ENCODE measurements at regions not wholly inside any gene's neighbourhood (a gene's known extent, or its start where the extent isn't known, plus 50 kb on each side); places are given as distances from the start of the nearest gene placed in this dataset.
A peak's percentile ranks its signal among the peaks of the same experiment; 100 is the strongest.
"Not testable (repeated sequence)": the region's sequence is repeated elsewhere in the genome, so short reads cannot be mapped to it uniquely, and the experiment has no call there.

DNA sequence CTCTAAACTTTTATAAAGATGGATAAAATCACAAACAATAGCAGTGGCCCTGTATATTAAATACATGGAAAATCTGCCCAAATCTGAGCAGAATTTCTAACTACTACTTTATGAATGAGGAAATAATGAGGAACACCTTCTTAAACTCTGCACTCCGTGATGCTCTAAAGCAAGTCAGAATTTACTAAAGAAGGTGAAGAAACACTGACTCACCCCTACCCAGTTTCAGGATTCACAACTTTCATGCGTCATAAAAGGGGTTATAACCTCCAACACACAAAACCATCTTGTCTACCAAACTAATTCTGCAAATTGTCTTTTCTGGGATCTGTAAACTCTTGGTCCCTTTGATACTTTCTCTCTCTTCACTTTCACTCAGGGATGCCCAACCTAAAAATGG is 561.1 kb upstream of the ACO1 start:
- DNase-seq (ENCODE audit: low read depth in 2 of 2), result no peak

DNA sequence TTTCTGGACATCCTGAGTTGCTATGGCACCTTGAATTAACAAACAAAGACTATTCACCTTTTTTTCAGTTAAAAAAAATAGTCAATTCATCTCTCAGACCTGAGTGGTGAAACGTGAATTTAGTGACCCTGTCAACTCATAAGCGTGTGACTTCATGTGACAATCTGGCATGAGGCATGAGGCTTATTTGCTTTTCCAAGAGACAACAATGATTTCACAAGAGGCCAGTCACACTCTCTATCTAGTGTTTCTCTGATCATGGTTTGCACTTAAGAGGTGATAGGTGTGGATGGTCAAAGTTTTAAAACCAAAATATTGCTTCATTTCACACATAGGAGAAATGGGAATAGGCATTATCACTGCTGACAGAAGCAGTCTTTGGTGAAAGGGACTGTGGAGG is 559.6 kb upstream of the ACO1 start:
- DNase-seq (ENCODE audit: low read depth in 2 of 2), result no peak

DNA sequence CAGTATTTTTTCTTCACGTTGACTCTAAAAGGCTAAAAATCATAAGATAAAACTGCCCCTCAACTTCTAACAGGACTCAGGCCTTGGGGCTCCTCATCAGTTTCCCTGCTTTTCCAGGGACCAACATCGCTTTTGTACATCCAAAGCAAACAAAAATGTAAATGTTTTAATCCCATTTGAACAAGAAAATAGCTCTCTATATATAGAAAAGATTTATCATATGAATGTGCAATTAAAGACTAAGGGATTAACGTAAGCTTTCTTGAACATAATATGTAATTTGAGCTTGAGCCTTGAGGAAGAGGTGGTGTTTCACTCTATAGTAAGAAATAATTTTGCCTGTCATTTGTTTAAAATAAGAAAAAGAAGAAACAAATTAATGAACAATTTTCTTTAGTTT is 547.2 kb upstream of the ACO1 start:
- DNase-seq (ENCODE audit: low read depth in 2 of 2), result no peak

DNA sequence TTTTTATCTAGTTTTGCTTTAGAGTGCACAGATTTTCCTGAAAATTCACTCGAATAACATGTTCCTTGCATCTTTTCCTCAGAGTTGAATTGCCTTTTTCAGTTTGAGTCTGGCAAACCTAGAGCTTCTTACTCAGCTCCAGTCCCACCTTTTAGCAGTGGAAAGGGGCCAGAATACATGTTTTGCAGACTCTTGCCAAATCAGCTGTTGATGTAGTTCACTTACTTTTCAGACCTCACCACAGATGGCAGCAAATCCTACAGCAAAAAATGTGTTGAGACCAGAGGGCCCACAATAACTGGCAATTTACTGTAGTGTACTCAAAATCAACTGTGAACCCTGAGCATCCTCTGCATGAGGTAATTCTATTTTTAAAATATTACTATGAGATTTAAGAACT is 545.2 kb upstream of the ACO1 start:
- no peak for DNase-seq (ENCODE audit: low read depth in 2 of 2)

DNA sequence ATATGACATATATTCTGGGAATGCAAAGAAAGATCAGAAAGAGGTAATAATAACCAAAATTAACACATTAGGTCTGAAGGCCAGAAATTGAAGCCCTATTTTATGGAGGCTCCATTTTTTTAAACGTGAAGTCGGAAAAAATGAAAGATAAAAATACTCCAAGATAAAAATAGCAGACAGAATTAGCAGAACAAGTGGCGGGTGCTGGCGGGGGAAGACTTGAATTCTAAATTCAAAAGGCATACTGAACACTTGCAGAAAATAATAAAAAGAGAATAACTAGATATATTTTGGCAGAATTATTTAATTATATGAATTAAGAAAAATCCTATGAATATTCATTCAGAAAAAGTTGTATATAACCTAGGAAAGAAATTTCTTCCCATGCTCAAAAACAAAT is 543.7 kb upstream of the ACO1 start:
- DNase-seq (ENCODE audit: low read depth in 2 of 2), result no peak

DNA sequence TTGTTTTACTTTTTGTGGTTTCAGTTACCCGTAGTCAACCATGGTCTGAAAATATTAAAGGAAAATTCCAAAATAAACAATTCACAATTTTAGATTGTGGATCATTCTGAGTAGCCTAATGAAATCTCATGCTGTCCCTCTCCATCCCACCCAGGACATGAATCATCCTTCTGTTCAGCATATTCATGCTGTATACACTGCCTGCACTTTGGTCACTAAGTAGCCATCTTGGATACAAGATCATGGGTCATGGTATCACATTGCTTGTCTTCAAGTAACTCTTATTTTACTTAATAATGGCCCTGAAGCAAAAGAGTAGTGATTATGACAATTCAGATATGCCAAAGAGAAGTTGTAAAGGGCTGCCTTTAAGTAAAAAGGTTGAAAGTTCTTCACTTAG is 536.5 kb upstream of the ACO1 start:
- no peak for DNase-seq (ENCODE audit: low read depth in 2 of 2)

DNA sequence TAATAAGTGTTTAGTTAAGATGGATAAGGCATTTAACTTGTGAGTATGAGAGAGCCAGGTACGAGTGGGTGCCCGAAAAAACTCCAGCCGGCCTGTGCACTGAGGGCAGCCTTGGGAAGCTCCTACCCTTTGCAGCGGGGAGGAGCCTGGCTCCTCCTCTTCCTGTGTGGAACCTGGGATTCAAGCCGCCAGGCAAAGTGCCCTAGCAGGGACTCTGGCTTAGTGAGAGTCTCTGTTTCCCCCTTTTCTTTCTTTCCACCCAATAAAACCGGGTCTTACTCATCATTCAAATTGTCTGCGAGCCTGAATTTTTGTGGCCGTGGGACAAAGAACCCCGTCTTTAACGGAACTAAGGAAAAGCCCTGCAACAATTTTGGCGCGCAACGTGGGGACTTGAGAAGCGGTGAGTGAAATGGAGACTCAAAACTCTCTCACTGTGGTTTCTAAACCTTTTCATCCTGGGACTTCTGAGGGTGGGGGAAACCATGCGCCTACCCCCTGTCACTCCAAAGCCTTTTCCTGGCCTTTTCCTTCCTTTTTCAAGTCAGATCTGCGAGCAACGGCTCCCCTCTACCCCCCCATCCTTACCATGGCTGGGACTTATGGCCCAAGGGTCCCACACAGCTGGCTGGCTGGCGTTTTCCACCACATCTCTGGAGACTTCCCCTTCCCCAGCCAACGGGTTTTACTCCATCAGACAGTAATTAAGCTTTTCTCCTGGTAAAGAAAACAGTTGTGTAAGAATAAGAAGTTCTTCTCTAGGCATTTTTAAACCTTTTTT is 535.7 kb upstream of the ACO1 start:
- DNase-seq (ENCODE audit: low read depth in 2 of 2), result no peak

DNA sequence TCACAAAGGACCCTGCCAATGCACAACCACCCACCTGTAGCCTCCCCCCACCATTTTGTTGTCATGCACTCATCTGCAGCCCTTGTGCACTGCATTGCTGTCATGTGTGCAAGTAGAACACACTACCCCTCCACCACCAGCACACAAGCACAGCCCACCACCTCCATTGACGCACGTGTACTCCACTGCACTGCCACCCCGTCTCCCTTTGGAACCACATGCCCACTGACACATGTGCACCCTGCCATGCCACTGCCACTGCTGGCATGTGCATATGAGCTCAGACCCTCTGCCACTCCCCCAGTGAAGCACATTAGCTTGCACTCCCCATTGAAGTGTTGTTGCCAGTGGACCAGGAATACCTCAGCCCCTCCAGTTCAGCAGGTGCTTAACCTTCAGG is 530.3 kb upstream of the ACO1 start:
- DNase-seq (ENCODE audit: low read depth in 2 of 2), result peak in 1 of 2 donors; percentile 0

DNA sequence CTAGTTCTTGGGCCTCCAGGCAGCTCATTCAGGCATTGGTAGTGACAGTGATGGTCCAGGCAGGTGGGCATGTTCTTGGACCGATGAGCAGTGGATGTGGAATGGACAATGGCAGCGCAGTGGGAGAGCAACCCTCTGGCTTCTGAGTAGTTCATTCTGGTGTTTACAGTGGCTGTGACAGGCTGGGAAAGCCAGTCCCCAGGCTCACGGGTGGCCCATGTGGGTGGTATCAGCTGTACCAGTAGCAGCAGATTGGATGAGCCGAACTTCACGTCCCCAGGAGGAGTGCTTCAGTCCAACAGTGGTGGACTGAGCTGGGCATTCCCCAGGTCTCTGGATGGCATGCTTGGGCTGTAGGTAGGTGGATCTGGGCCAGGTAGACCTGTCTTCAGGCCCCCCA is 515.6 kb upstream of the ACO1 start:
- DNase-seq (ENCODE audit: low read depth in 2 of 2), result no peak

DNA sequence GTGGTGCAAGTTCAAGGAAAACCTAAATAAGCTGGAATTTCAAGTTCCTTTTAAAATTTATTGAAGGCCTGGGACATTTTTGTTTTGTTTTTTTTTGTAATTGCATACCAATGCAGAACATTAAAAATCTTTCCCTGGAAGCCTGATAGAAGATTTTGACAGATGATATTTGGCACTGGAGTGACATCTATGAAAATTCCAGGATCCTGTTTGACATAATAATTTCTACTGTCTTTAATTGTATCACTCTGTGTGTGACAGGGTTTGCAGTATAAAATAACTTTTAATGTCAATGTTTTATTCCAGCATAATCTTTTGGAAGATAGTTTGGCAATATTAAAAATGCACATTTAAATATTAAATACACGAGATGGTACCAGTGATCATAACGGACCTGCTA is 514.2 kb upstream of the ACO1 start:
- DNase-seq (ENCODE audit: low read depth in 2 of 2), result no peak

DNA sequence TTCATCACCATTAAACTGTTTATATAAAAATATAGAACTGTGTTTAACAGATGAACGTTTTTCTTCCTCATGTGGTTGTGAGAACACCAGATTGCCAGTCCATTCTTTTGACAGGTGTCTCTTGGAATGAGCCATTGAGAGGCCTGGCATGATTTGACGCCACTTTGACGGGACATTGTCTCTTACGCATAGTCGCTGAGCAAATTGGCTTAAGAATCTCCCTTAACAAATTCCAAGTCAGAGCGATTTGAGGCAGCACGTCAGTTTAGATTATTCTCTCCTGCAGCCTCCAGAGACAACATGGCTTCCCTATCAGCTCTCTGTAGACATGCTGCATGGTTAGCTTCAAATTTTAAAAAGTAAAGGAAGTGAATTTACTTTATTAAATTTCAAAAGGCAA is 510.7 kb upstream of the ACO1 start:
- no peak for DNase-seq (ENCODE audit: low read depth in 2 of 2)

DNA sequence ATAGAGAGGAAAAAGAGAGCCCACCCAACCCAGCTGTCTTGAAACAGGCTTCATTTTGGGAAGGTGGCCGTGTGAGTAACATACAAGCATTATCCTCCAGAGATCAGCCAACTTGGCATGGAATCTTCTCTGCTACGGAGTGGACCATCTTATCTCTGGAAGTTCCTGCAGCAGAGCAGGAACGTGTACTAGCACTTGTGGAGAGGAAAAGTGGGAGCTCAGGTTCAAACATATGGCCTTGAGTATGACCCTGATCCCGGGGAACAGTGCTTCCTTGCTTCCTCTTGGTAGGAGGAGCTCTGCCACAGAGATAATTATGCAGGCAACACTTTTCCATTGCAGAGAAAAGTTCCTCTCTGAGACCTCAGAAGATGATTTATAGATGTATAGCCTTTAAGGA is 490.4 kb upstream of the ACO1 start:
- no peak for DNase-seq (ENCODE audit: low read depth in 2 of 2)

DNA sequence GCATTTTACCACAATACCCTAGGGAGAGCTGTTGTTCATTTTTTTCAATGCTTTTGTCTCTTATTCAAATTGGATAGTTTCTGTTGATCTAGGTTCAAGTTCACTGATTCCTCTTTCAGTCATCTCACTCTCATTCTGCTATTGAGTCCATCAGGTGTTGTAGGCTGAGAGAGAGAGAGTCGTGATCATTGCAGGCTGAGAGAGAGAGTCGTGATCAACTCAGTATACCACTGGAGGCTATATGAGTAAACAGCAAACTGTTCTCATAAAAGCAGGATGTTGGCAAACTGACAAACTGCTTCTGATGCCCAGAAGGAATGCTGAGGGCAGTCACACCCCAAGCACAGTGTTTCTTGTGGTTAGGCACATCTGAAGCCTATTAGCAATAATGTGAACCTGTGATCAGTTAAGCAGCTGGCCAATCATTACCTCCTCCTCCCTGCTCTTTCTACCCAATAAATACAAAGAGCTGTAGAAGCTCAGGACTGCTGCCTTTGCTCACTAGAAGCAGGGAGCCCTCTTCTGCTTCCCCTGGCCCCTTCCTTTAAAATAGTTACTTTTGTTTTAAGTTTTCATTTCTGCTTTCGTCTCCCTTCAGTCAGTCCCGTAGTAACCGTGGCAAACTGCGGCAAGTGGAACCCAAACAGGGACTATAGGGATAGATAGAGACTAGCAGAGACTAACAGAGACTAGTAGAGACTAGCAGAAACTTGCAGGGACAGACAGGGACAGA is 476.1 kb upstream of the ACO1 start:
- no peak for DNase-seq (ENCODE audit: low read depth in 2 of 2)

DNA sequence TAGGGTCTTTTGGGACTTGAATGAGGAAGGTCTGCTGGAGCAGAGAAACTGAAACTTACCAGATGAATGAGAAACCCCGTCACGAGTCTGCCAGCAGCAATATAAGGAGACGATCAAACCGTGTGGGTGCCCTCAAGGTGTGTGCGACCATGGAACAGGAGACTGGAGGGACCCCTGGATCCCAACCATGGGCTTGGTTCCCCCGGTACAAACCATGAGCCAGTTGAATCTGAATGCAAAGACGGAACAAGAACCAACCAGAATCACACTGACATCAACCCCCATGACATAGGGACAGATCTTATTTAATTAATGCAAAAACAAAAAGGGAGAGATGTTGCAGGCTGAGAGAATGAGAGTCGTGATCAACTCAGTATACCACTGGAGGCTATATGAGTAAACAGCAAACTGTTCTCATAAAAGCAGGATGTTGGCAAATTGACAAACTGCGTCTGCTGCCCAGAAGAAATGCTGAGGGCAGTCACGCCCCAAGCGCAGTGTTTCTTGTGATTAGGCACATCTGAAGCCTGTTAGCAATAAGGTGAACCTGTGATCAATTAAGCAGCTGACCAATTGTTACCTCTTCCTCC is 475.5 kb upstream of the ACO1 start:
- no peak for DNase-seq (ENCODE audit: low read depth in 2 of 2)

DNA sequence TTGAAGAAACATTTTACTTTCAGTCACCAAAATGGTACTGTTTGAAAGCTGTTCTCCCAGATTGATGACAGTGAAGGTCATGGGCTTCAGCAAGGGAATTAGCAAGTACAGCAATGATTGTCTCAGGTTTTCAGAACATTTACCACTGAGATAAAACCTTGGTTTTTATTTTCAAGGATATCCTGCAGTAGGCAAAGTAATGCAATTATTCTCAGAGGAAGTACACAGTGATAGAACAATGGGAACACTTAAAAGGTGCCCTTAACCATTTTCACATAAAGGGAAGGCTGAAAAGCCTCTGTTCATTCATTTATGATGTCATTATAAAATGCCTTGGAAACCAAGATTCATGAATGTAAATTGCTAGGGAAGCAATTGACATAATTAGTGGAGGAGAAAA is 471.8 kb upstream of the ACO1 start:
- no peak for DNase-seq (ENCODE audit: low read depth in 2 of 2)

DNA sequence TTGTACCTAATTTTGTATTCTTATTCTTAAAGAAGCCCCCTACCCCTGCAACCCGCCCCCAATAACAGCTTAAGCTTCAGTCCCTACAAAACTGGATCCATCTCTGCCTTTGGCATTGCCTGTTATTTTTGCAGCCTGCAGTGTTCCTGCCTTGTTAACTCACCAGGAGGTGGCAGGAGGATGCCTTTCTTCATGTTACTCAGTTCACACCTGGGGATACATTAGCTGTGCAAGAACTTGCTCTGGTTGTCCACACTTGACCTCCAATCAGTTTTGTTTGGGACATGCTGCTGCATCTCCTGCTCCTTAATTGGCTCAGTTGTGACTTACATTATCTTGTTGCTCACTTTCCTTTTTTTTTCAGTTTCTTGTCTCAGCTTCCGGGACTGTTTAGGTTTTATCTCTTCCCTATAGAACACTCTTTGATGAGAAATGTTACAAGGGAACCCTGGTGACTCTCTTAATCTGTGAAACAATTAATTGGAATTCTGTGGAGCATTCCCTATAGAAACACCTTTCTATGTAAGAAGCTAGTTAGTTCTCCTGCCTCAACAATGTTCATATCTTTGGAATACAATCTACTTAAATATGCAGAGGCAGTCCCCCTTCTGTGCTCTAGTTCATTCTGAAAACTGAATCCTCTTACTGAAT is 467.7 kb upstream of the ACO1 start:
- no peak for DNase-seq (ENCODE audit: low read depth in 2 of 2)

DNA sequence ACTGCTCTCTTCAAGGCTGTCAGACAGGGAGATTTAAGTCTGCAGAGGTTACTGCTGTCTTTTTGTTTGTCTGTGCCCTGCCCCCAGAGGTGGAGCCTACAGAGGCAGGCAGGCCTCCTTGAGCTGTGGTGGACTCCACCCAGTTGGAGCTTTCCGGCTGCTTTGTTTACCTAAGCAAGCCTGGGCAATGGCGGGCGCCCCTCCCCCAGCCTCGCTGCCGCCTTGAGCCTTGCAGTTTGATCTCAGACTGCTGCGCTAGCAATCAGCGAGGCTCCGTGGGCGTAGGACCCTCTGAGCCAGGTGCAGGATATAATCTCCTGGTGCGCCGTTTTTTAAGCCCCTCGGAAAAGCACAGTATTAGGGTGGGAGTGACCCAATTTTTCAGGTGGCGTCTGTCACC is 446.7 kb upstream of the ACO1 start:
- not testable (repeated sequence) for DNase-seq (ENCODE audit: low read depth in 2 of 2)

DNA sequence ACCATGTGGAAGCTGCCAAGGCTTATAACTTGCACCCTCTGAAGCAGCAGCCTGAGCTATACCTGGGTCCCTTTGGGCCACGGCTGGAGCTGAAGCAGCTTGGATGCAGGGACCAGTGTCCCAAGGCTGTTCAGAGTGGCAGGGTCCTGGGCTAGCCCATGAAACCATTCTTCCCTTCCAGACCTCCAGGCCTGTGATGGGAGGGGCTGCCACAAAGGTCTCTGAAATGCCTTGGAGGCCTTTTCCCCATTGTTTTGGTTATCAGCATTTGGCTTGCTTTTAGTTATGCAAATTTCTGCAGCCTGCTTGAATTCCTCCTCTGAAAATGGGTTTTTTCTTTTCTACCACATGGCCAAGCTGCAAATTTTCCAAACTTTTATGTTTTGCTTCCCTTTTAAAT is 433.7 kb upstream of the ACO1 start:
- no peak for DNase-seq (ENCODE audit: low read depth in 2 of 2)

DNA sequence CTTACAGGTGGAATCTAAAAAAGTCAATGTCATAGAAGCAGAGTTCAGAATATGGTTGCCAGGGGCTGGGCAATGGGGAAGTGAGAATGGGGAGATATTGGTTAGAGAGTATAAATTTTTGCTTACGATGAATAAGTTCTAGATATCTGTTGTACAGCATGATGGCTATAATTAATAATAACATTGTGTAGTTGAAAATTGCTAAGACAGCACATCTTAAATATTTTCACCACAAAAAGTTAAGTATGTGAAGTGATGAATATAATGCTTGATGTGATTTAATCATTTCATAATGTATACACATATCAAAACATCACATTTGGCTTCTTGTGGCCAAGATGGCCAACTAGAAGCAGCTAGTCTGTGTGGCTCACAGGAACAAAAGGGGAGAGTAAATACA is 425.9 kb upstream of the ACO1 start:
- DNase-seq (ENCODE audit: low read depth in 2 of 2), result no peak

DNA sequence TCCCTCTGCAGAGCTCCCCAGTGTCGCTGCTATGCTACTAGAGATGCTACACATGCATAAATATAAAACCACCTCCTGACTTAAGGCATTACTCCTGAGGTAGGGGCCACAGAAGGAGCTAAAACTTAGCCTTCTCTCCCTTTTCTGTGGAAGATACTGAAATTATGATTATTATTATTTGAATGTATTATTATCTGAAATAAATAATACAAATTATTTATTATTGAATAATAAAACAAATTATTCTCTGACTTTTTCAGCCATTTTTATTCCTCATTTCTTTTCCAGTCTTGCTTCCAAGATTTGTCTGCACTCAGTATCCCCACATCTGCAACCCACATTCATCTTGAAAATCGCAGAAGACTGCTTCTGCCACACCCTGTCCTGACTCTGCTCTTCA is 414.9 kb upstream of the ACO1 start:
- DNase-seq (ENCODE audit: low read depth in 2 of 2), result no peak

DNA sequence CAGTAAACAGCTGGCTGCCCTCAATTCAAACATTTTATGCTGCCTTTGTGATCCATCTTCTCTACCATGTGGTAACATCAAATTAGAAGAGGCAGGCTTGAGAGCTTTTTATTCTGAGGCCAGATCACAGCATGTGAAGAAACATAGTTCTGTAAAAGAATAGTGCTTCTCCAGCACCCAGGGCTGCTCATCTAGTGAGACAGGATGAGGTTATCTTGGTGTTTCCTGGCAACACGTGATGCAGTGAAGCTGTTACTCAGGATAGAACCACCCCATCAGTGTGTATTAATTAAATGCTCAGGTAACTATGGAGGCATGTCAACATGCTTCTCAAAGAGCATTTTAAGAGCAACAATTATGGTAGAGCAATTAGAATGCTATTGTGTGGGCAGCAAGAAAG is 400.5 kb upstream of the ACO1 start:
- no peak for DNase-seq (ENCODE audit: low read depth in 2 of 2)

DNA sequence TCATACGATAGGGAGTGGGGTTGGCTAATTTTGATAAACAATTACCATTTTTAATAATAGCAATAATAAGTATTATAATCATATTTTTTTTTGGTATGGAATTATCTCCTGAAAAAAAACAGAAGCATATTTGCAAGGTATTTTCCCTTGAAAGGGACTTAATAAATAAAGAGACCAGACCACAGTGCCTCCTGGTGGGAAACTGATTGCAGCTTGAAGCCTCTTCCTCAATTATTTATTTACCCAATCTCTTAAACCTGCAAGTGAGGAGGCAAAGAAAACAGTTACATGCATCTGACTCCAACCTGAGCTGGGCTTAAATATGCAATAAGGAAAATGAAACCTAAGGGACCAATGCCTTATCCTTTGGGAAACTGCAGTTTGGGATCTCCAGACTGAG is 388.1 kb upstream of the ACO1 start:
- no peak for DNase-seq (ENCODE audit: low read depth in 2 of 2)
